IPS DF 6.9 (cell line): ENCODE measurements at regions not wholly inside any gene's neighbourhood (a gene's known extent, or its start where the extent isn't known, plus 50 kb on each side); places are given as distances from the start of the nearest gene placed in this dataset.

ENCODE experiments used
- DNase-seq: peaks from one replicate; pipeline ENCODE4 v3.0.0-alpha.2; 2013; ENCODE audit warnings: low read depth, low spot score
- H3K27ac ChIP-seq: one replicate; pipeline ENCODE4 v1.5.1; 2013; ENCODE audit warnings: low read length, control low read depth
- H3K27me3 ChIP-seq: 2 replicates; pipeline ENCODE4 v1.6.1; 2013; ENCODE audit warnings: mild to moderate bottlenecking, low read length; ENCODE audit not compliant: control insufficient read depth, insufficient read depth
- H3K36me3 ChIP-seq: 2 replicates; pipeline ENCODE4 v1.6.1; 2013; ENCODE audit warnings: low read length; ENCODE audit not compliant: control insufficient read depth, insufficient read depth
- H3K4me1 ChIP-seq: 2 replicates; pipeline ENCODE4 v1.6.1; 2013; ENCODE audit warnings: low read length; ENCODE audit not compliant: control insufficient read depth, insufficient read depth
- H3K4me3 ChIP-seq: 2 replicates; pipeline ENCODE4 v1.5.1; 2013; ENCODE audit warnings: mild to moderate bottlenecking, low read length
- H3K9me3 ChIP-seq: 2 replicates; pipeline ENCODE4 v1.6.1; 2013; ENCODE audit warnings: low read length, inconsistent platforms; ENCODE audit not compliant: control insufficient read depth, insufficient read depth
- WGBS: extraction: QIAGEN DNeasy Blood & Tissue Kit; methylation state at CpG from one replicate; pipeline ENCODE4 v1.1.7; 2013; ENCODE audit warnings: mixed read lengths, missing lambda C conversion rate; ENCODE audit not compliant: insufficient read length, insufficient coverage; 5-methylcytosine and 5-hydroxymethylcytosine counted together

GRCh38 chr4:127174201-127174600 is 458.6 kb upstream of the INTU start:
- Histone ChIP-seq H3K9me3 (no peaks in the 10 kb centered on the region), H3K4me1 (no peaks in the 10 kb centered on the region), H3K27ac (no peak overlapping the region), H3K36me3 (no peaks in the 10 kb centered on the region), H3K27me3 (no peaks in the 10 kb centered on the region), H3K4me3 (no peak overlapping the region)
- no peak for DNase-seq
- WGBS: no CpG with 5 or more reads among the region's 1 CpG

GRCh38 chr4:127174616-127175015 is 458.1 kb upstream of the INTU start:
- H3K36me3 ChIP-seq: no peaks in the 10 kb centered on the region
- no CpG with 5 or more reads among the region's 2 CpGs for WGBS
- H3K27me3 ChIP-seq: no peaks in the 10 kb centered on the region
- H3K4me3 ChIP-seq: no peak overlapping the region
- DNase-seq: no peak
- H3K4me1 ChIP-seq: no peaks in the 10 kb centered on the region
- H3K9me3 ChIP-seq: no peaks in the 10 kb centered on the region
- no peak overlapping the region for H3K27ac ChIP-seq

- Histone ChIP-seq H3K9me3 (no peaks in the 10 kb centered on the region), H3K27me3 (no peaks in the 10 kb centered on the region), H3K27ac (no peak overlapping the region), H3K4me1 (no peaks in the 10 kb centered on the region; the same call in 1 of the 2 replicates), H3K4me3 (no peak overlapping the region), H3K36me3 (no peaks in the 10 kb centered on the region)
- WGBS: no CpG with 5 or more reads among the region's 2 CpGs
- DNase-seq: no peak
Observed at GRCh38 chr4:127179256-127180087, 453.3 kb upstream of the INTU start.

- Histone ChIP-seq H3K4me3 (no peak overlapping the region), H3K27ac (no peak overlapping the region), H3K4me1 (no peaks in the 10 kb centered on the region; the same call in 1 of the 2 replicates), H3K27me3 (no peaks in the 10 kb centered on the region), H3K36me3 (no peaks in the 10 kb centered on the region), H3K9me3 (no peaks in the 10 kb centered on the region)
- no peak for DNase-seq
Observed at GRCh38 chr4:127181001-127181400, 451.8 kb upstream of the INTU start.

- Histone ChIP-seq H3K4me3 (no peak overlapping the region), H3K4me1 (no peaks in the 10 kb centered on the region; the same call in 1 of the 2 replicates), H3K27ac (no peak overlapping the region), H3K27me3 (no peaks in the 10 kb centered on the region), H3K36me3 (no peaks in the 10 kb centered on the region), H3K9me3 (no peaks in the 10 kb centered on the region)
- no CpG with 5 or more reads among the region's 1 CpG for WGBS
- DNase-seq: no peak
Observed at GRCh38 chr4:127182687-127183086, 450.1 kb upstream of the INTU start.

GRCh38 chr4:127188847-127189246 is 443.9 kb upstream of the INTU start:
- no peak overlapping the region for H3K27ac ChIP-seq
- H3K27me3 ChIP-seq: no peaks in the 10 kb centered on the region
- peak; percentile 16 for DNase-seq

GRCh38 chr4:127194281-127194680 is 438.5 kb upstream of the INTU start:
- H3K9me3 ChIP-seq: no peaks in the 10 kb centered on the region
- no peak overlapping the region for H3K4me3 ChIP-seq
- no peaks in the 10 kb centered on the region for H3K36me3 ChIP-seq
- no peaks in the 10 kb centered on the region for H3K27me3 ChIP-seq
- H3K4me1 ChIP-seq: no peaks in the 10 kb centered on the region
- no CpG with 5 or more reads among the region's 1 CpG for WGBS
- no peak overlapping the region for H3K27ac ChIP-seq
- DNase-seq: no peak

More at GRCh38 chr4:127188847-127189246, 443.9 kb upstream of the INTU start:
- Histone ChIP-seq H3K4me1 (no peaks in the 10 kb centered on the region), H3K36me3 (no peaks in the 10 kb centered on the region), H3K9me3 (no peaks in the 10 kb centered on the region), H3K4me3 (no peak overlapping the region)
- WGBS: no CpG with 5 or more reads among the region's 1 CpG

GRCh38 chr4:127196655-127197352 is 436.0 kb upstream of the INTU start:
- H3K27ac ChIP-seq: no peak overlapping the region
- H3K4me3 ChIP-seq: no peak overlapping the region
- no peaks in the 10 kb centered on the region for H3K9me3 ChIP-seq
- DNase-seq: no peak
- no peaks in the 10 kb centered on the region for H3K36me3 ChIP-seq
- H3K27me3 ChIP-seq: no peaks in the 10 kb centered on the region
- H3K4me1 ChIP-seq: no peaks in the 10 kb centered on the region
- no CpG with 5 or more reads among the region's 7 CpGs for WGBS

GRCh38 chr4:127203562-127204200 is 429.1 kb upstream of the INTU start:
- H3K36me3 ChIP-seq: no peaks in the 10 kb centered on the region
- H3K27me3 ChIP-seq: no peaks in the 10 kb centered on the region
- H3K4me3 ChIP-seq: no peak overlapping the region
- H3K9me3 ChIP-seq: no peaks in the 10 kb centered on the region
- H3K4me1 ChIP-seq: no peaks in the 10 kb centered on the region; the same call in 1 of the 2 replicates
- no peak overlapping the region for H3K27ac ChIP-seq
- WGBS: no CpG with 5 or more reads among the region's 3 CpGs
- no peak for DNase-seq

GRCh38 chr4:127204322-127204721 is 428.4 kb upstream of the INTU start:
- H3K4me3 ChIP-seq: no peak overlapping the region
- no peak overlapping the region for H3K27ac ChIP-seq
- H3K27me3 ChIP-seq: no peaks in the 10 kb centered on the region
- no CpG with 5 or more reads among the region's 3 CpGs for WGBS
- no peaks in the 10 kb centered on the region for H3K36me3 ChIP-seq
- H3K9me3 ChIP-seq: no peaks in the 10 kb centered on the region
- no peak for DNase-seq
- no peaks in the 10 kb centered on the region; the same call in 1 of the 2 replicates for H3K4me1 ChIP-seq
